ENCODE measurements at regions not wholly inside any gene's neighbourhood (a gene's known extent, or its start where the extent isn't known, plus 50 kb on each side); places are given as distances from the start of the nearest gene placed in this dataset.

- H3K4me2 ChIP-seq: no peak overlapping the region
- ChIA-PET POLR2A (no interaction called here), CTCF (no interaction called here)
- no peaks in the 10 kb centered on the region for H3K79me2 ChIP-seq (ENCODE audit: insufficient read depth)
- no peak overlapping the region for H3K27ac ChIP-seq (ENCODE audit: low read depth in 2 of 2, low read length in 1 of 2)
- H3K27me3 ChIP-seq (ENCODE audit: insufficient read depth): no peaks in the 10 kb centered on the region
- no peaks in the 10 kb centered on the region for H3K9me3 ChIP-seq
- 0% methylated on average over 2 of the region's 2 CpGs for WGBS (ENCODE audit: low lambda C conversion rate)
- no peak overlapping the region for H2AFZ ChIP-seq (ENCODE audit: low read depth)
- H3K4me3 ChIP-seq (ENCODE audit: low read depth in 2 of 2, low read length in 1 of 2): no peak overlapping the region
- no peak for DNase-seq
- H3K4me1 ChIP-seq (ENCODE audit: control insufficient read depth in 1 of 2, insufficient read depth in 2 of 2, low read depth in 1 of 2, low read length in 1 of 2): no peaks in the 10 kb centered on the region
- no peak overlapping the region for H3K9ac ChIP-seq
- H4K20me1 ChIP-seq (ENCODE audit: insufficient read depth): no peaks in the 10 kb centered on the region
- no peaks in the 10 kb centered on the region for H3F3A ChIP-seq (replicated peaks; ENCODE audit: insufficient read depth)
- H3K9me2 ChIP-seq: no peaks in the 10 kb centered on the region
- H3K36me3 ChIP-seq (replicated peaks in 1 of 2; ENCODE audit: control insufficient read depth in 1 of 2, insufficient read depth in 2 of 2, low read length in 1 of 2): no peaks in the 10 kb centered on the region
- TF ChIP-seq JUND (IDR thresholded peaks at IDR 0.05) (no peak), MAX (IDR thresholded peaks at IDR 0.05; ENCODE audit: low read depth) (no peak), FOXJ3 (CRISPR knock-in tag; IDR thresholded peaks at IDR 0.05) (no peak), FOSL2 (IDR thresholded peaks at IDR 0.05; ENCODE audit: borderline replicate concordance, low read depth) (no peak), CHD2 (IDR thresholded peaks at IDR 0.05; ENCODE audit: low read length, partially characterized antibody) (no peak), EP300 (IDR thresholded peaks at IDR 0.05; ENCODE audit: borderline replicate concordance in 1 of 2, low read depth in 1 of 2, low read length in 1 of 2) (no peak), GABPA (IDR thresholded peaks at IDR 0.05; ENCODE audit: low read depth) (no peak), TCF12 (IDR thresholded peaks at IDR 0.05) (no peak), REST (IDR thresholded peaks at IDR 0.05; ENCODE audit: low read depth, low read length) (no peak), MEF2A (IDR thresholded peaks at IDR 0.05; ENCODE audit: borderline replicate concordance, low read depth) (no peak), CTCF (IDR thresholded peaks at IDR 0.05) (no peak), IRF3 (IDR thresholded peaks at IDR 0.05; ENCODE audit: low read depth, low read length) (no peak), SMC3 (IDR thresholded peaks at IDR 0.05; ENCODE audit: low read depth, low read length) (no peak), ELF1 (IDR thresholded peaks at IDR 0.05) (no peak), YY1 (IDR thresholded peaks at IDR 0.05; ENCODE audit: low read depth) (no peak), EZH2phosphoT487 (IDR thresholded peaks at IDR 0.05; ENCODE audit: borderline replicate concordance, low read depth) (no peak), ZBTB33 (IDR thresholded peaks at IDR 0.05; ENCODE audit: borderline replicate concordance, low read depth) (no peak), TAF1 (IDR thresholded peaks at IDR 0.05; ENCODE audit: borderline replicate concordance, low read depth, low read length) (no peak), RAD21 (IDR thresholded peaks at IDR 0.05; ENCODE audit: low read length) (no peak)
These were observed 250.5 kb downstream of the RPL10L start for GRCh38 chr14:46401066-46401465.

Data from SK-N-SH (cell line).